K562 (cell line): ENCODE measurements at regions not wholly inside any gene's neighbourhood (a gene's known extent, or its start where the extent isn't known, plus 50 kb on each side); places are given as distances from the start of the nearest gene placed in this dataset.
"Not testable (repeated sequence)": the region's sequence is repeated elsewhere in the genome, so short reads cannot be mapped to it uniquely, and the experiment has no call there.

Experiments used
- ATAC-seq: fragments of 200-7000 bp; cut with Tn5 transposase; 3 replicates; pipeline ENCODE4 v1.9.1; 2020; ENCODE audit warnings: moderate library complexity
- BruUV-seq: library from RNA; stranded (reverse); fragments of 400-500 nt; replicated peaks from 2 replicates; lab custom pipeline; 2021; lab: Mats Ljungman, UMichigan
- CTCF ChIA-PET: fragments of 300-600 bp; formaldehyde crosslinking; extraction: SDS; loops from one replicate; lab custom pipeline; 2021; ENCODE audit warnings: low intra/inter-chr PET ratio; lab: Yijun Ruan, JAX
- POLR2A ChIA-PET: fragments of 300-600, 350-650 bp; sonication (Branson Sonifier 250); formaldehyde crosslinking; extraction: SDS; loops from one replicate; lab custom pipeline; 2021; ENCODE audit warnings: antibody characterized with exemption, inconsistent platforms; lab: Yijun Ruan, JAX
- DNase-seq, 4 experiments: peaks; one replicate each; pipeline versions ENCODE4 v3.0.0 to v3.0.0-alpha.2; 2011 to 2018; ENCODE audit warnings: low spot score in 3 of 4, mixed read lengths in 3 of 4; ENCODE audit errors: extremely low read depth in 1 of 4
- FAIRE-seq: peaks from 2 replicates; lab custom pipeline; 2011; peaks lifted over from hg19 to GRCh38; lab: Jason Lieb, UNC
- H2AFZ ChIP-seq: 2 replicates; pipeline ENCODE4 v1.6.0; 2011; ENCODE audit warnings: low read depth, low read length, control low read depth, inconsistent platforms
- H3K27ac ChIP-seq: fragments of 200-600 bp; 3 replicates; pipeline ENCODE4 v1.8.0; 2011; ENCODE audit warnings: low read depth, mild to moderate bottlenecking, control low read depth, inconsistent platforms, low read length, moderate library complexity, mixed read lengths; ENCODE audit errors: extremely low read depth
- H3K27me3 ChIP-seq, 2 experiments: fragments of 300-600 bp in 1 of 2; 2 replicates in 1 of 2; 3 replicates in 1 of 2; pipeline versions ENCODE4 v1.6.0 to v1.8.0; 2011; ENCODE audit warnings: inconsistent platforms in 2 of 2, low read length in 2 of 2, mild to moderate bottlenecking in 1 of 2, mixed read lengths in 1 of 2, moderate library complexity in 1 of 2; ENCODE audit not compliant: control insufficient read depth in 2 of 2, insufficient read depth in 2 of 2
- H3K36me3 ChIP-seq: fragments of 300-600 bp; 3 replicates; pipeline ENCODE4 v1.8.0; 2011; ENCODE audit warnings: mild to moderate bottlenecking, low read length, inconsistent platforms; ENCODE audit not compliant: control insufficient read depth, insufficient read depth
- H3K4me1 ChIP-seq, 2 experiments: fragments of 200-600 bp in 1 of 2; replicated peaks in 1 of 2; 2 replicates in 1 of 2; 3 replicates in 1 of 2; pipeline versions ENCODE4 v1.5.1 to v1.8.0; 2011; ENCODE audit warnings: inconsistent platforms in 2 of 2, low read length in 2 of 2, mild to moderate bottlenecking in 1 of 2, mixed read lengths in 1 of 2, moderate library complexity in 1 of 2; ENCODE audit not compliant: control insufficient read depth in 2 of 2, insufficient read depth in 2 of 2
- H3K4me2 ChIP-seq: 2 replicates; pipeline ENCODE4 v1.6.1; 2011; ENCODE audit warnings: low read length, control low read depth, inconsistent platforms, mixed read lengths; ENCODE audit not compliant: insufficient read depth
- H3K4me3 ChIP-seq: fragments of 200-600 bp; sonication (generic), shearing (Covaris generic); 2 replicates; pipeline ENCODE4 v1.5.1; 2016; ENCODE audit warnings: control low read depth, inconsistent platforms
- H3K79me2 ChIP-seq: fragments of 200-600 bp; 3 replicates; pipeline ENCODE4 v1.8.0; 2011; ENCODE audit warnings: low read length, inconsistent platforms; ENCODE audit not compliant: control insufficient read depth, insufficient read depth
- H3K9ac ChIP-seq, 2 experiments: 2 replicates each; pipeline versions ENCODE4 v1.6.0 to v1.6.1; 2011; ENCODE audit warnings: low read depth in 2 of 2, low read length in 2 of 2, control low read depth in 1 of 2, inconsistent platforms in 1 of 2, mild to moderate bottlenecking in 1 of 2, mixed read lengths in 1 of 2; ENCODE audit not compliant: insufficient read depth in 1 of 2
- H3K9me1 ChIP-seq: one replicate; pipeline ENCODE4 v1.6.0; 2011; ENCODE audit warnings: inconsistent platforms, mild to moderate bottlenecking, low read length, moderate library complexity; ENCODE audit not compliant: control insufficient read depth, insufficient read depth
- H3K9me3 ChIP-seq: replicated peaks from 2 replicates; pipeline ENCODE4 v1.5.1; 2011; ENCODE audit warnings: low read depth, low read length, inconsistent platforms; ENCODE audit not compliant: control insufficient read depth, insufficient read depth
- H4K20me1 ChIP-seq: replicated peaks from 2 replicates; pipeline ENCODE4 v1.6.1; 2011; ENCODE audit warnings: low read length, inconsistent platforms, mixed read lengths; ENCODE audit not compliant: control insufficient read depth, insufficient read depth
- CREM ChIP-seq: IDR thresholded peaks from 2 replicates; pipeline ENCODE4 v1.6.1; 2014; ENCODE audit warnings: antibody characterized with exemption, low read depth
- NFE2 ChIP-seq: IDR thresholded peaks from 2 replicates; pipeline ENCODE4 v1.6.1; 2014; ENCODE audit warnings: antibody characterized with exemption, low read depth
- RAD51 ChIP-seq: fragments of 450-650 bp; IDR thresholded peaks from 2 replicates; pipeline ENCODE4 v1.7.1; 2016; ENCODE audit warnings: low read depth, mild to moderate bottlenecking, borderline replicate concordance
- WGBS: fragments of 100-300 bp; shearing (Covaris generic); methylation state at CpG from one replicate; pipeline ENCODE4 v1.1.6; 2016; ENCODE audit warnings: low coverage, mixed read lengths; ENCODE audit not compliant: insufficient coverage; ENCODE audit errors: missing lambda C conversion rate; 5-methylcytosine and 5-hydroxymethylcytosine counted together
- in situ Hi-C: fragments of 300-500 bp; cut with MboI; formaldehyde crosslinking; loops from 4 replicates; pipeline ENCODE4 v1.15.0; 2018; ENCODE audit warnings: inconsistent platforms, mixed read lengths
- intact Hi-C: fragments of 100-400 bp; cut with micrococcal nuclease; formaldehyde crosslinking; loops from 2 replicates; pipeline ENCODE4 v1.14.2; 2022
- TF ChIP-seq, protein P1 (sequence below): sonication (generic); formaldehyde crosslinking; IDR thresholded peaks from 2 replicates; pipeline ENCODE4 v1.5.0; 2020; ENCODE audit warnings: missing genetic modification reagents
- TF ChIP-seq, protein P2 (sequence below): sonication (generic); formaldehyde crosslinking; IDR thresholded peaks from 2 replicates; pipeline ENCODE4 v1.9.0; 2022; ENCODE audit warnings: mild to moderate bottlenecking, missing genetic modification reagents

DNA sequence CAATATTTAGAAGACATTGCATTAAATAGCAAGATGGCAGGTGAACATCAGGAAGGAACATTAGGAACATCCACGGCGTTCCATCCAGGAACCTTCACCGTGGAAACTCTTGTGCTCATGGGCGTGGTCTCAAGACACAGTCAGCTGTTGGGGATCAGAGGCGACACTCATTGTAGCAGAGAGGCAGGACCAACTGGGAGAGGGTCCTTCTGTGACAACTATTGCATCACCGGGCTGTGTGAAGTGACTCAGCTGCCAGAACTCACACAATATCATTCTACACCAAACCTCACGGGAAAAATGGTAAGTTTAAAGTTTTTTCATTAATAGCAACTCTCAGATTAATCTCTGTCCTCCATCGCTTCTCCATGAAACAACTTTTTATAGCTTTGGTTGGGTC is 334.8 kb upstream of the SULF2 start (continued):
- 0 out of 2 replicates have a peak, but pooled peaks have one; percentile 16 for TF ChIP-seq CREM
- peak; percentile 56 for TF ChIP-seq NFE2

DNA sequence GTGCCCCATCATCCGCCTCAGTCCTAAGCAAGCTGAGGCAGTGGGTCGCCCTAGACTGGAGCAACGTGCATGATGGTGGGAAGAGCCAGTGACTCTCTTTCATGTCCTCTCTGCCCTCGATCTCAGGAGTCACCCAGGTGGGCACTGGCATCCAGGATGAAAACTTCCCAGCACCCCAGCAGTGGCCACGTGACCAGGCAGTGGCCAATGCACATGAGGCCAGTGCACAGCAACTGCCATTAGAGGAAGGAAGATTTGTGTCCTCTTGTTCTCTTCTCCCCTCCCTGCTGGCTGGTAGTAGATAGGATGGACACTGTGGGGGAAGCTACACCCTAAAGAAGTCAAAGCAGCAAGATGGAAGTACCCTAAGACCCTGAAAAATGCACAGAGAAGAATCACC is 334.1 kb upstream of the SULF2 start:
- FAIRE-seq, result not testable (repeated sequence)

More for the DNA sequence above, 334.1 kb upstream of the SULF2 start:
- peaks cover 0 to 19% of the 10 kb centered on the region in 2 experiments; a peak in 2 of 5 replicates for H3K27me3 ChIP-seq
- BruUV-seq, H3K36me3 ChIP-seq, DNase-seq, H3K27ac ChIP-seq, H3K9me3 ChIP-seq, ATAC-seq, H3K4me1 ChIP-seq, H3K4me2 ChIP-seq, in situ Hi-C loops, H4K20me1 ChIP-seq, H3K9me1 ChIP-seq, CTCF ChIA-PET, H3K79me2 ChIP-seq, H3K4me3 ChIP-seq, POLR2A ChIA-PET, intact Hi-C loops, H2AFZ ChIP-seq, H3K9ac ChIP-seq: not testable (repeated sequence)
- TF ChIP-seq, protein P1, sequence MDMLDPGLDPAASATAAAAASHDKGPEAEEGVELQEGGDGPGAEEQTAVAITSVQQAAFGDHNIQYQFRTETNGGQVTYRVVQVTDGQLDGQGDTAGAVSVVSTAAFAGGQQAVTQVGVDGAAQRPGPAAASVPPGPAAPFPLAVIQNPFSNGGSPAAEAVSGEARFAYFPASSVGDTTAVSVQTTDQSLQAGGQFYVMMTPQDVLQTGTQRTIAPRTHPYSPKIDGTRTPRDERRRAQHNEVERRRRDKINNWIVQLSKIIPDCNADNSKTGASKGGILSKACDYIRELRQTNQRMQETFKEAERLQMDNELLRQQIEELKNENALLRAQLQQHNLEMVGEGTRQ, result peak; percentile 80
- TF ChIP-seq RAD51, result peak; percentile 45
- TF ChIP-seq, protein P2, sequence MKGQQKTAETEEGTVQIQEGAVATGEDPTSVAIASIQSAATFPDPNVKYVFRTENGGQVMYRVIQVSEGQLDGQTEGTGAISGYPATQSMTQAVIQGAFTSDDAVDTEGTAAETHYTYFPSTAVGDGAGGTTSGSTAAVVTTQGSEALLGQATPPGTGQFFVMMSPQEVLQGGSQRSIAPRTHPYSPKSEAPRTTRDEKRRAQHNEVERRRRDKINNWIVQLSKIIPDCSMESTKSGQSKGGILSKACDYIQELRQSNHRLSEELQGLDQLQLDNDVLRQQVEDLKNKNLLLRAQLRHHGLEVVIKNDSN (CRISPR knock-in tag), result peak; percentile 65
- 12% methylated on average over 5 of the region's 5 CpGs for WGBS
